Activated CD4-positive, alpha-beta T cell treated with anti-CD3 and anti-CD28 coated beads for 4 hours (primary cell): ENCODE measurements at regions not wholly inside any gene's neighbourhood (a gene's known extent, or its start where the extent isn't known, plus 50 kb on each side); places are given as distances from the start of the nearest gene placed in this dataset.

ENCODE experiments used
- DNase-seq, 2 donors: peaks; one replicate each; pipeline ENCODE4 v3.0.0-alpha.2; 2020

DNA sequence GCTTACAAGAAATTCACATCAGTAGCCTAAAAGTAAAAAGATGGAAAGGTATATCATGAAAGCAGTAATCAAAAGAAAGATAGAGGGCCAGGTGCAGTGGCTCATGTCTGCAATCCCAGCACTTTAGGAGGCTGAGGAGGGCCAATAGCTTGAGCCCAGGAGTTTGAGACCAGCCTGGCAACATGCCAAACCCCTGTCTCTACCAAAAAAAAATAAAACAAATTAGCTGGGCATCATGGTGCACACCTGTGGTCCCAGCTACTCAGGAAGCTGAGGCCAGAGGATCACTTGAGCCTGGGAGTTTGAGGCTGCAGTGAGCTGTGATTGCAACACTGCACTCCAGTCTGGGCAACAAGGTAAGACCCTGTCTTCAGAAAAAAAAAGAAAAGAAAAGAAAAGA is 55.5 kb downstream of the GSPT2 start:
- DNase-seq: no peak

DNA sequence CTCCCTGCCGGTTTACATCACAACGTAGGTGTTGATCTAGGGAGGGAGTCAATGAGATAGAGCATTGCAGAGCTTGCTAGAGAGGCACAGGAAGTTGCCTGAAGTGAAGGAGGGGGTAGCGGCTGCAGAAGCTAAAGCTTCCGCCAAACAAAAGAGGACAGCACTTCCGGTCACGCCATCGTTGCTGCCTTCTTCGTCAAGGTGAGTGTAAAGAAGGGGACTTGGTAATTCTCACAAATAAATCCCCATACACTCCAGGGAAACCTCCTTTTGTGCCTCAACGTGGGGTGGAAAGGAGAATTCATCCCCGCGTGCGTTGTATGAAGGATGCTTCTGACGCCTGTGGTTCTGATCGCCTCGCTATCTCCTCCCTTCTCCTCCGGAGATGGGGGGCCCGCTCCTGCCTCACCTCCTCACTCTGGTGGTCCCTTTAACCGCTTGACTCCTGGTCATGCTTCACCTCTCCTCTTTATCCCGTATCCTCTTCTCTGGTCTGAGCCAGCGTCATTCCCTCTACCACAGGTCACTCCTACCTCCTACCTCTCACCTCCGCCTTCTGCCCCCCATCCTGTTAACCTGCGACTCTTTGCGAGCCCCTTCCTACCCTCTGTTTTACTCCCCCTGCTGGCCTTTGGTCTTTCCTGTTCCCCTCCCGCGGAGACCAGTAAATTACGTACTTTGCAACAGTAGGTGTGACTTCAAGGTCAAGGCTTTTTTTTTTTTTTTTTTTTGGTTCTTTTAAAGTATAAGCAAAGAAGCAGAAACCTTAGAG is 59.9 kb downstream of the GSPT2 start:
- DNase-seq: peak; percentile 51 to 53

DNA sequence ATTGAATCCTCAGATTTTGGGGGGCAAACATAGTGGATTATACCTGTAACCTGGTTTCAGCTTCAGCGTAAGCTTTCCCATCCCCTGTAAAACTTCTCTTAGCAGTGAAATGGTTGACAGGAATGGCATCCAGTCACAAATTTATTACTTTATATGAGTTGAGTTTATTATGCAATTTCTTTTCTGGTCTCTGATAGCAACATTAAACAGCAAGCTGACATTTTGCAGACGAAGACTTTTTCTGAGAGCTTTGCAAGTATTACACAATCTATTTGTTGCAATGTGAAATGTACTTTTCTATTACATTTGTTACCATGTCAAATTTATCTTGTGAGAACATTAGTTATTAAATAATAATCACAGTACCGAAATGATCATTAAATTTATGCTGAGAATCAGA is 60.6 kb downstream of the GSPT2 start:
- no peak for DNase-seq

DNA sequence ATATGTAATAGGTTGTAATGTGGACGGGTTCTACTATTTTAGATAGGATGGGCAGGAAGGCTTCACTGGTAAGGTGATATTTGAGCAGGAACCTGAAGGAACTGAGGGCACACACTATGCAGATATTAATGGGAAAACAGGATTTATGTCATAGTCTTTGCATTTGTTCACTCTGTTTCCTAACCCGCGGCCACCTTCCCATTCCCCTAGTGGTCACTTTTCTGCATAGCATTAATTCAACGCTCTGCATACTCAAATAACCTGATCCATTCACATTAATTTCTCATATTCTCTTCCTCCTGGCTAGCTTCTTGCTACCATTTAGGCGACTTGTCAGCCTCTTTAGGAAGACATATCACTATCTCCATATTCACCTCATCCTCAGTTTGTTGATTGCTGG is 61.5 kb downstream of the GSPT2 start:
- DNase-seq: no peak

DNA sequence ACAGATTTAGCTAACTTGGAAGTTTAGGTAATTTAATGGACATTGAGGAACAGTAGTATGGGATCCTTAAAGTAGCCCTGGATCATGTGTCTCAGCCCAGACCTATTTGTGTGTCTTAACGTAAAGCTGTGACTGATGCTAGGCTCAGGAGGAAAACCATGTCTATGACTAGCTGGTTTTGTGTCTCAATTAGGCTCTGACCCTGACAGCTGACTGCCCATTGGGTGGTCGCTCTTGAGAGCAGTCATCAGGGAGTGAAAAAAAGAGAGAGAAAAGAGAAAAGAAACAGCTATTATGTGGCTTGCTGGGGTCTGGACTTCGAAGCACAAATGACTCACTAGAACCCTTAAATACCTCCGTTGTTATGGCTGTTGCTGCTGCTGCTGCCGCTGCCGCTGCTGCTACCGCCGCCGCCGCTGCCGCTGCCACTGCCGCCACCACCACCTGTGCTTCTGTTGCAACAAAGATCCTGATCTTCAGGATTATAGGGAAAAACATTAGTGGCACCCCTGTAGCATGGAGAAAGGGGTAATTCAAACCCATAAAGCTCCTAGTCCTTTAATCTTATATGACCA is 70.7 kb downstream of the GSPT2 start:
- DNase-seq: no peak

DNA sequence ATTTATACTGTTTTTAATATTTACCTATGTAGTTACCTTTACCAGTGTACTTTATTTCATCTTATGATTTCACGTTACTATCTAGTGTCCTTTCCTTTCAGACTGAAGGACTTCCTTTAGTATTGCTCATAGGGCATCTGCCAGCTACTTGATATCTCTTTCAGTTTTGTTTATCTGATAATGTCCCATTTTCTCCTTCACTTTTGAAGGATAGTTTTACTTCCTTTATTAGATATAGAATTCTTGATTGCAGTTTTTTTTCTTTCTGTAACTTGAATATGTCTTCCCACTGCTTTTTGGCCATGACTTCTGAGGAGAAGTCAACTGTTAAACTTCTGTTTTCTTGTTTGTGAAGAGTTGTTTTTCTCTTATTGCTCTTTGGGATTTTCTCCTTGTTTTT is 69.4 kb upstream of the MAGED1 start:
- no peak for DNase-seq

DNA sequence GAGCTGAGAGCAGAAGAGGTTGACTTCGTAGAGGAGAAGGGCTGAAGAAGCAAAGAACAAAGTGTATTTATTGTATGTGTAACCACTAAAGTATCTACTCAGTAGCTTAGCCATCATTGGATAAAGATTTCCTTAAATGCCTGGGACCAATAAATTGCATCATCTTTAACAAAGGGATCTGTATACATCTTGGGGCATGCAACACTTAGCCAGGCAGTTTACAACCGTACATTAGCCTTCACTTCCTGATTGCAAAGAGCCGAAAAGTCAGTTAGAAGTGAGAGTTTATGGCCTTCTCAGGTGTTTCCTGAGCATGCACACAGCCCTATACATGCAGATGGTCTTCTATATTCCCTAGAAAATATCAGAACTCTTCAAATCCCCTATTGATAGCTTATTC is 68.0 kb upstream of the MAGED1 start:
- DNase-seq: no peak

DNA sequence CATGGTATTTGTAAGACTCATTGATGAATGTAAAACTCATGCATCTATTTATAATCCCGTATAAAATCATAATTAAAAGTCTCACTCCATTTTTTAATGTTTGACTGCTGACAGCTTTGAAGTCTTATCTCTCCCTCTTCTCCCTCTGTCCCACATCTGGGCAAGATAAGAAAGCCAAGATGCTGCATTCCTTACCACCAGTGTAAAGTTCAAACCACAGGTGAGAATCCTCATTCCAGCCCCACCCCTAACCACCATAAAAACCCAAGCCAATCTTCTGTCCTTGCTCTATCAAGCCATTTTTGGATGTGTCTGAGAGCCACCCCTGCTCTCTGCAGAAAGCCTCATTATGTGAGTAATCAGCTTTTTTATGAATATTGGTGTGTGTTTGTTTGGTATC is 59.3 kb upstream of the MAGED1 start:
- no peak for DNase-seq

DNA sequence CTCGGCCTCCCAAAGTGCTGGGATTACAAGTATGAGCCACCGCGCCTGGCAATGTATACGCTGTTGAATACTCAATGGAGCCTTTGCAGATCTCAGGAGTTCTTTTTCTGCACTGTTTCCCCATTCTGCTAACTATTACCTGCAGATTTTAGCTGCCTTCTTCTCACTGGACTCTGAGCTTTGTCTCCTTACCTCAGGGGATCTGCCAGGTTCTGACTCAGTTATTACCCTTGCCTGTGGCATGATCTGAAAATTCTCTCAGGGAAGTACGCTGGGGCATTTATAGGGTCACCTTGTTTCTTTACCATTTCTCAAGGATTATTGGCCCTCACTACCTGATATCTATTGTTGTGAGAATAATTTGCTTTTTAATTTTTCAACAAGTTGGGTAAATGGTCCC is 56.6 kb upstream of the MAGED1 start:
- DNase-seq: no peak

DNA sequence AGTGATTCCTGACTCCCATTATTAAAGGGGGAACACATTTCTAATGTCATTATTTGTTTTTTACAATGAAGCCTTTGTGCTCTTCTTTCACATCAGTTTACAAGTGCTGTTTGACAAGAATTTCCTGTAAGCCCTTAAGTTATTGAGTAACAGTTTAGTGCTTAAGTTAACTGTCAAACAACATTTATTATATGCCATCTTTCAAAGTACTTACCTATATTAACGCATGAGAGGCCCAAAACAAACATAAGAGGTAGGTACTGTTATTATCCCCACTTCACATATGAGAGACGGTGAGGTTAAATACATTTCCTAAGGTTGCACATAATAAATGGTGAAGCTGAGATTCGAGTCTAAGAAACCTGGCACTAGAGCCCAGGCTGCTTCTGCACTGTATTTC is 56.0 kb upstream of the MAGED1 start:
- no peak for DNase-seq

DNA sequence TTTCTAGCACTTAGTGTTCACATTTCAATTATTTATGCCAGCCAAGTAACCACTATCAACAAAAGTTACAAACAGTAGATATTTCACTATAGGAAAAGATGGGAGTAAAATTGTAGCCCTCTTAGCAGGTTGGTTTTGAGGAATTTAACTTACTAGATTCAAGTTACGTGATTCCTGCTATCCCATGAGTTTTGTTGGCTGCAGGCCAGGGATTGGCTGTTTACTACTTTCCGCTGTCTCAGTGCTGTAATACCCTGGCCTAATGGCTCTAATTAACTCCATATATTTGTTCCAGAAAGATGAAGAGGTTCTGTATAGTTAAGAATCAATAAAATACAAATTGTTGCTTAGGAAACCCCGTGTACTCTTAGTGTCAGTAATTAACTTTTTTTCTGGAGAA is 55.5 kb upstream of the MAGED1 start:
- no peak for DNase-seq
